ENCODE measurements at regions not wholly inside any gene's neighbourhood (a gene's known extent, or its start where the extent isn't known, plus 50 kb on each side); places are given as distances from the start of the nearest gene placed in this dataset.

- TF ChIP-seq POLR2A (IDR thresholded peaks at IDR 0.05) (no peak), CTCF (IDR thresholded peaks at IDR 0.05) (no peak)
Observed at GRCh38 chr2:103875531-103875930, 978.4 kb upstream of the POU3F3 start.
